GM23248 (cell line): ENCODE measurements at regions not wholly inside any gene's neighbourhood (a gene's known extent, or its start where the extent isn't known, plus 50 kb on each side); places are given as distances from the start of the nearest gene placed in this dataset.

Experiments
- EZH2 ChIP-seq: fragments of 200-600 bp; sonication (generic); IDR thresholded peaks from 2 replicates; pipeline ENCODE4 v1.6.1; 2018; ENCODE audit warnings: antibody characterized with exemption, mild to moderate bottlenecking; ENCODE audit not compliant: insufficient read depth, poor library complexity, severe bottlenecking
- EZH2phosphoT487 ChIP-seq: fragments of 200-600 bp; sonication (generic); IDR thresholded peaks from 2 replicates; pipeline ENCODE4 v1.6.1; 2018; ENCODE audit warnings: antibody characterized with exemption, moderate library complexity, mild to moderate bottlenecking, low read depth; ENCODE audit not compliant: insufficient read depth

- TF ChIP-seq EZH2 (no peak), EZH2phosphoT487 (no peak)
Observed at GRCh38 chr2:235384624-235385023, 109.2 kb upstream of the AGAP1 start.
